Mucosa of descending colon (tissue), 3 donors: ENCODE measurements at regions not wholly inside any gene's neighbourhood (a gene's known extent, or its start where the extent isn't known, plus 50 kb on each side); places are given as distances from the start of the nearest gene placed in this dataset.

Experiments used
- ATAC-seq: fragments of 200-7000 bp; cut with Tn5 transposase; one replicate; pipeline ENCODE4 v1.9.1; 2020; ENCODE audit warnings: mild to moderate bottlenecking, moderate library complexity
- DNase-seq, 3 donors: peaks; one replicate each; pipeline ENCODE4 v3.0.0-alpha.2; 2020
- H3K36me3 ChIP-seq: fragments of 200-600 bp; one replicate; pipeline ENCODE4 v1.8.0; 2021; ENCODE audit warnings: low read depth, mild to moderate bottlenecking
- H3K4me1 ChIP-seq: fragments of 200-600 bp; one replicate; pipeline ENCODE4 v1.8.0; 2021; ENCODE audit warnings: low read depth, mild to moderate bottlenecking
- H3K4me3 ChIP-seq: fragments of 200-600 bp; one replicate; pipeline ENCODE4 v1.8.0; 2021; ENCODE audit warnings: mild to moderate bottlenecking
- H3K9me3 ChIP-seq: fragments of 200-600 bp; one replicate; pipeline ENCODE4 v1.8.0; 2021; ENCODE audit warnings: mild to moderate bottlenecking
- intact Hi-C, 2 donors: fragments of 100-400 bp; cut with DNase I in 1 of 2; cut with micrococcal nuclease in 1 of 2; formaldehyde crosslinking; loops; one replicate each; pipeline versions ENCODE4 v1.11.0 to v1.11.1; 2022; cut with DNase I, micrococcal nuclease
- TF ChIP-seq, protein P1 (sequence below): fragments of 200-600 bp; IDR thresholded peaks from one replicate; pipeline ENCODE4 v1.8.0; 2022; ENCODE audit warnings: antibody characterized with exemption, mild to moderate bottlenecking
- donor health status: DM: no; HTN: no; CAD: no; lungs with moderate emphysema.
- donor health status: DM: no; HTN: no; CAD: no.
- donor health status: DM: no; HTN: yes; CAD: no.

DNA sequence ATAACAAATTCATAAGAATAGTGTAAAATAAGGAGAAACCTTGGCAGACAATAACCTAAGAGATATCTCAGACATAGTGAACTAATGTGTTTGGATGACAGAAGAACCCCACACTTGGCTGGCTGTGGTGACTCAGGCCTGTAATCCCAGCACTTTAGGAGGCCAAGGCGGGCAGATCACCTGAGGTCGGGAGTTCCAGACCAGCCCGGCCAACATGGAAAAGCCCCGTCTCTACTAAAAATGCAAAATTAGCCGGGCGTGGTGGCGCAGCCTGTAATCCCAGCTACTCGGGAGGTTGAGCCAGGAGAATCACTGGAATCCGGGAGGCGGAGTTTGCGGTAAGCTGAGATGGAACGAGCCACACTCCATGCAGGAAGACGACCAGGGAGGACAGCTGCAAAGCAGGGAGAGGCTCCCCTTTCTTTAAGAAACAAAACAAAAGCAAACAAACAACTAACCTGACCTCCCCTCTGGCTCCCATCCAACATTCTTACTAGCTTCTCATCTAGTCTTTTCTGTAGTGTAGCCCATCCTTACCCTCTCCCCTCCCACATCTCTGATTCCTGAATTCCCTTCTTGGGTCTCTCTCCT, 84.2 kb downstream of the ZNF280B start:
- no peak overlapping the region for H3K4me3 ChIP-seq
- DNase-seq = no peak
- ATAC-seq = no peak
- intact Hi-C loops = no loop called here
- no peaks in the 10 kb centered on the region for H3K36me3 ChIP-seq
- H3K9me3 ChIP-seq = no peaks in the 10 kb centered on the region
- TF ChIP-seq, protein P1, sequence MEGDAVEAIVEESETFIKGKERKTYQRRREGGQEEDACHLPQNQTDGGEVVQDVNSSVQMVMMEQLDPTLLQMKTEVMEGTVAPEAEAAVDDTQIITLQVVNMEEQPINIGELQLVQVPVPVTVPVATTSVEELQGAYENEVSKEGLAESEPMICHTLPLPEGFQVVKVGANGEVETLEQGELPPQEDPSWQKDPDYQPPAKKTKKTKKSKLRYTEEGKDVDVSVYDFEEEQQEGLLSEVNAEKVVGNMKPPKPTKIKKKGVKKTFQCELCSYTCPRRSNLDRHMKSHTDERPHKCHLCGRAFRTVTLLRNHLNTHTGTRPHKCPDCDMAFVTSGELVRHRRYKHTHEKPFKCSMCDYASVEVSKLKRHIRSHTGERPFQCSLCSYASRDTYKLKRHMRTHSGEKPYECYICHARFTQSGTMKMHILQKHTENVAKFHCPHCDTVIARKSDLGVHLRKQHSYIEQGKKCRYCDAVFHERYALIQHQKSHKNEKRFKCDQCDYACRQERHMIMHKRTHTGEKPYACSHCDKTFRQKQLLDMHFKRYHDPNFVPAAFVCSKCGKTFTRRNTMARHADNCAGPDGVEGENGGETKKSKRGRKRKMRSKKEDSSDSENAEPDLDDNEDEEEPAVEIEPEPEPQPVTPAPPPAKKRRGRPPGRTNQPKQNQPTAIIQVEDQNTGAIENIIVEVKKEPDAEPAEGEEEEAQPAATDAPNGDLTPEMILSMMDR = no peak
- no peaks in the 10 kb centered on the region for H3K4me1 ChIP-seq

DNA sequence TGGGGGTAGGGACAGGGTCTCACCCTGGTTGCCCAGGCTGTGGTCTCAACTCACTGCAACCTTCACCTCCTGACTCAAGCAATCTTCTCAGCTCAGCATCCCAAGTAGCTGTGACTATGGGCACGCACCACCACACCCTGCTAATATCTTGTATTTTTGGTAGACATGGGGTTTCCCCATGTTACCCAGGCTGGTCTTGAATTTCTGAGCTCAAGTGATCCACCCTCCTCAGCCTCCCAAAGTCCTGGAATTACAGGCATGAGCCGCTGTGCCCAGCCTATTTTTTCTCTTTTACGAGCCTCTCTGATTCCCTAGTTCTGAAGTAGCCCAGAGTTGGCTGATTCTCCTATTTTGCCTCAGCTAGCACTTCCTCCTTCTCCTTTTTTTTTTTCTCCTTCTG, 83.6 kb downstream of the ZNF280B start:
- H3K4me3 ChIP-seq = no peak overlapping the region
- TF ChIP-seq, protein P1 = no peak
- DNase-seq = no peak
- intact Hi-C loops = no loop called here
- ATAC-seq = no peak
- no peaks in the 10 kb centered on the region for H3K9me3 ChIP-seq
- no peaks in the 10 kb centered on the region for H3K36me3 ChIP-seq
- H3K4me1 ChIP-seq = no peaks in the 10 kb centered on the region

DNA sequence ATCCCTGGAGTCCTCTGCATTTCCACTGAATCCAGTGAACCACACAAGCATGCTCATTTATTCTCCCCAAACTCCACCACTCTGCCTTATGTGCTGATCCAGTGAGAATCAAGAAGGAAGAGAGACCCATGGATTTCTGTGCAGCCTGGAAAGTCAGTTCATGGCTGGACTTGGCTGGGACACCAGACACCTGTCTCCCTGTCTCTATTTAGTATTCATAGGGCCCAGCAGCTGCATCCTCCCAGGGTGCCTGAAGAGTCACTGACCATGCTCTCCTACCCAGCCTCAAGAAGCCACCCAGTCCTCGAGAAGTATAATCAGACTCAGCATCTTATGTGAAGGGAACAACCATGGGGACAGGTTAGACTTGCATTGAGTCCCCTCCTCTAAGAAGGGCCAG, 83.2 kb downstream of the ZNF280B start:
- DNase-seq (no peak), ATAC-seq (no peak)
- H3K9me3 ChIP-seq = no peaks in the 10 kb centered on the region
- no peak overlapping the region for H3K4me3 ChIP-seq
- H3K4me1 ChIP-seq = no peaks in the 10 kb centered on the region
- TF ChIP-seq, protein P1 = no peak
- intact Hi-C loops = no loop called here
- no peaks in the 10 kb centered on the region for H3K36me3 ChIP-seq

DNA sequence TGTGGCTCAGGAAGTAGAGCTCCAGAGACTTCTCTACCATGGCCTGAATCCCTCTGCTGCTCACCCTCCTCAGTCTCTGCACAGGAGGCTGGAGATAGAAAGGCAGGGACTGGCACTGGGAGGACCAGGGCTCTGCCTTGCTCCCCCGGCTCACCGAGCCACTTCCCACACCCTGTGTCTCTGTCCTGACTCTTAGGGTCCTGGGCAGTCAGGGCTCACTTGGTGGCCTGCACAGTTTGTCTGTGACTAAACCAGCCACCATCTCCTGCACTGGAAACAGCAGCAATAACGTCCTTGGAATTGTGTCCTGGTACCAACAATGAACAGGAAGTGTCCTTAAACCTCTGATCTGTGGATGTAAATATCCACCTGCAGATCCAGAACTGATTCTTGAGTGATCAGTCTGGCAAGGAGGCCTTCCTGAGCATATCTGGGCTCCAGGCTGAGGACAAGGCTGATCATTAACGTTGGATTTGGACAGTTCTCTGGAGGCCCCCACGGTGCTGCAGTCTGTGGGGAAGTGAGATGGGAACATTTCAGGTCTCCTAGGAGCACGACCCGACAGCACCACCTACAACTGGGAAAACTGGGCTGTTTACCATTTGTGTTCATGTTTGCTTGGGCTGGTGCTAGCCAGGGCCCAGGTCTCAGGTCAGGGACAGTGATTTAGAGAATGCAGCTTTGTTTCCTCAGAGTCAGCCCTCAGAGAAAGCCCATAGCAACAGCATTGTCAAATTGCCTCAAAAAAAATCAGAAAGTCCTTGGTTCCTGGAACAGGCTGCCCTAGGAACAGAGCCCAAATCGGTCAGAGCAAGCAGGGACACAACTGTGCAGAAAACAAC, 82.5 kb downstream of the ZNF280B start:
- Histone ChIP-seq H3K9me3 (no peaks in the 10 kb centered on the region), H3K36me3 (no peaks in the 10 kb centered on the region), H3K4me1 (no peaks in the 10 kb centered on the region), H3K4me3 (no peak overlapping the region)
- intact Hi-C loops = no loop called here
- TF ChIP-seq, protein P1 = no peak
- ATAC-seq (no peak), DNase-seq (no peak)

DNA sequence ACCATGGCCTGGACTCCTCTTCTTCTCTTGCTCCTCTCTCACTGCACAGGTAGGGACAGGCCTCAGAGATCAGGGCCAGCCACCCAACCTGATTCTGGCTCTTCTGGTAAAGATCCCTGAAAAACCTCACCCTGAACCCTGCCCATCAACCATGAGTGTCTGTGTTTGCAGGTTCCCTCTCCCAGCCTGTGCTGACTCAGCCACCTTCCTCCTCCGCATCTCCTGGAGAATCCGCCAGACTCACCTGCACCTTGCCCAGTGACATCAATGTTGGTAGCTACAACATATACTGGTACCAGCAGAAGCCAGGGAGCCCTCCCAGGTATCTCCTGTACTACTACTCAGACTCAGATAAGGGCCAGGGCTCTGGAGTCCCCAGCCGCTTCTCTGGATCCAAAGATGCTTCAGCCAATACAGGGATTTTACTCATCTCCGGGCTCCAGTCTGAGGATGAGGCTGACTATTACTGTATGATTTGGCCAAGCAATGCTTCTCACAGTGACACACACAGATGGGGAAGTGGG, 80.9 kb downstream of the ZNF280B start:
- intact Hi-C loops = no loop called here
- Histone ChIP-seq H3K4me3 (no peak overlapping the region), H3K9me3 (no peaks in the 10 kb centered on the region), H3K36me3 (no peaks in the 10 kb centered on the region), H3K4me1 (no peaks in the 10 kb centered on the region)
- TF ChIP-seq, protein P1 = no peak
- DNase-seq (no peak), ATAC-seq (no peak)
